GM23338 (cell line): ENCODE measurements at regions not wholly inside any gene's neighbourhood (a gene's known extent, or its start where the extent isn't known, plus 50 kb on each side); places are given as distances from the start of the nearest gene placed in this dataset.

ENCODE experiments used
- ATAC-seq: fragments of 200-7000 bp; cut with Tn5 transposase; 3 replicates; pipeline ENCODE4 v1.9.1; 2020
- DNase-seq: peaks from one replicate; pipeline ENCODE4 v3.0.0-alpha.2; 2015; ENCODE audit warnings: low spot score
- H2AFZ ChIP-seq: fragments of 200-600 bp; sonication (generic); 2 replicates; pipeline ENCODE4 v1.8.0; 2016; ENCODE audit warnings: antibody characterized with exemption, mild to moderate bottlenecking, moderate library complexity
- H3F3A ChIP-seq: fragments of 200-600 bp; sonication (generic); replicated peaks from 2 replicates; pipeline ENCODE4 v1.8.0; 2017; ENCODE audit warnings: antibody characterized with exemption, mixed run types, low read depth
- H3K27ac ChIP-seq: fragments of 200-600 bp; sonication (generic); 2 replicates; pipeline ENCODE4 v1.6.1; 2016; ENCODE audit warnings: low read depth
- H3K27me3 ChIP-seq: fragments of 200-600 bp; sonication (generic); 2 replicates; pipeline ENCODE4 v1.8.0; 2016; ENCODE audit warnings: mild to moderate bottlenecking, mixed run types, moderate library complexity; ENCODE audit not compliant: insufficient read depth
- H3K36me3 ChIP-seq: fragments of 200-600 bp; sonication (generic); 2 replicates; pipeline ENCODE4 v1.8.0; 2016; ENCODE audit warnings: mild to moderate bottlenecking; ENCODE audit not compliant: insufficient read depth
- H3K4me1 ChIP-seq: fragments of 200-600 bp; sonication (generic); 2 replicates; pipeline ENCODE4 v1.8.0; 2016; ENCODE audit warnings: mild to moderate bottlenecking, moderate library complexity; ENCODE audit not compliant: insufficient read depth
- H3K4me2 ChIP-seq: fragments of 200-600 bp; sonication (generic); 2 replicates; pipeline ENCODE4 v1.7.1; 2017; ENCODE audit warnings: mixed run types
- H3K4me3 ChIP-seq: fragments of 200-600 bp; sonication (generic); 2 replicates; pipeline ENCODE4 v1.6.1; 2016; ENCODE audit warnings: mixed run types
- H3K79me2 ChIP-seq: fragments of 200-600 bp; sonication (generic); replicated peaks from 2 replicates; pipeline ENCODE4 v1.8.0; 2017; ENCODE audit warnings: mild to moderate bottlenecking; ENCODE audit not compliant: insufficient read depth
- H3K9me2 ChIP-seq: fragments of 200-600 bp; sonication (generic); 2 replicates; pipeline ENCODE4 v1.8.0; 2017; ENCODE audit not compliant: insufficient read depth
- H4K20me1 ChIP-seq: fragments of 200-600 bp; sonication (generic); replicated peaks from 2 replicates; pipeline ENCODE4 v1.8.0; 2017; ENCODE audit warnings: mild to moderate bottlenecking; ENCODE audit not compliant: insufficient read depth
- H3K27ac Mint-ChIP-seq: 2 replicates; pipeline ENCODE4 v1.8.0; 2020; ENCODE audit warnings: inconsistent platforms, mild to moderate bottlenecking, moderate library complexity, mixed read lengths
- H3K27me3 Mint-ChIP-seq: 3 replicates; pipeline ENCODE4 v1.8.0; 2022; ENCODE audit warnings: low read depth, mild to moderate bottlenecking, moderate library complexity, mixed read lengths, inconsistent platforms; ENCODE audit not compliant: insufficient read depth, poor library complexity
- H3K36me3 Mint-ChIP-seq: 3 replicates; pipeline ENCODE4 v1.8.0; 2021; ENCODE audit warnings: low read depth, mild to moderate bottlenecking, inconsistent platforms, moderate library complexity, mixed read lengths
- H3K4me1 Mint-ChIP-seq: 3 replicates; pipeline ENCODE4 v1.8.0; 2020; ENCODE audit warnings: mild to moderate bottlenecking, inconsistent platforms, mixed read lengths
- H3K4me3 Mint-ChIP-seq: 3 replicates; pipeline ENCODE4 v1.8.0; 2021; ENCODE audit warnings: moderate library complexity, mild to moderate bottlenecking, inconsistent platforms, mixed read lengths
- H3K9me3 Mint-ChIP-seq: 3 replicates; pipeline ENCODE4 v1.8.0; 2020; ENCODE audit warnings: moderate library complexity, mild to moderate bottlenecking, inconsistent platforms, mixed read lengths
- EZH2phosphoT487 ChIP-seq: fragments of 200-600 bp; sonication (generic); IDR thresholded peaks from one replicate; pipeline ENCODE4 v1.8.1; 2018; ENCODE audit warnings: antibody characterized with exemption; ENCODE audit not compliant: unreplicated experiment
- JUNB ChIP-seq: IDR thresholded peaks from one replicate; pipeline ENCODE4 v1.6.1; 2016; ENCODE audit warnings: antibody characterized with exemption; ENCODE audit not compliant: unreplicated experiment
- ZNF114 ChIP-seq: fragments of 250-450 bp; sonication (Bioruptor Pico); IDR thresholded peaks from 2 replicates; pipeline ENCODE4 v1.5.0; 2020; ENCODE audit warnings: mild to moderate bottlenecking, moderate library complexity
- TF ChIP-seq, protein P1 (sequence below), 2 experiments: fragments of 200-600 bp in 1 of 2; sonication (generic) in 1 of 2; conservative IDR thresholded peaks; 2 replicates each; pipeline versions ENCODE4 v1.5.1 to v1.6.1; 2016 to 2017; ENCODE audit warnings: antibody characterized with exemption in 2 of 2, low read depth in 2 of 2, mild to moderate bottlenecking in 2 of 2, moderate library complexity in 1 of 2
- TF ChIP-seq, protein P2 (sequence below): fragments of 250-450 bp; sonication (Bioruptor Pico); IDR thresholded peaks from 2 replicates; pipeline ENCODE4 v1.5.0; 2020; ENCODE audit warnings: mild to moderate bottlenecking, moderate library complexity
- TF ChIP-seq, protein P3 (sequence below): IDR thresholded peaks from 2 replicates; pipeline ENCODE4 v1.6.1; 2016; ENCODE audit warnings: antibody characterized with exemption

DNA sequence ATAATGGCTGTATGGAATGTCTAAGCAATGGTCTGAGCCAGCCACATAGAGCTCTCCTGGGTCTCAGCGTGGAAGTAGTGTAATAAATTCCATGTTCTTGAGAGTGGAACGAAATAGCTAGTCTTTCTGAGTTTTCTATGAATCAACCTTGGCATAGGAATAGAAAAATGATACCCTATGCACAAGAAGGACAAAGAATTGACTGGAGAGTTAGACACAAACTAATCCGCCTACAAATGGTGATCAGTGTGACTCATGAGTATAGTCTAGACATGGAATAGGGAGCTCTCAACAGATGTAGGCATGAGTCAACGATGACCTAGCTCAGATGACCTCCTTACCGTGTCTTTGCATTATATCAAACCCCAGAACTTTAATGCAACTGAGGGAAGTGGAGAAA is 256.8 kb upstream of the GRIN3A start:
- ATAC-seq (no peak), DNase-seq (no peak)
- Mint-ChIP-seq H3K9me3 (peaks cover 87% of the 10 kb centered on the region), H3K27me3 (no peaks in the 10 kb centered on the region), H3K4me3 (no peak overlapping the region), H3K27ac (no peak overlapping the region), H3K4me1 (no peaks in the 10 kb centered on the region), H3K36me3 (peaks cover 23% of the 10 kb centered on the region)
- TF ChIP-seq ZNF114 (CRISPR knock-in tag) (no peak), JUNB (no peak), EZH2phosphoT487 (no peak)
- TF ChIP-seq, protein P1, sequence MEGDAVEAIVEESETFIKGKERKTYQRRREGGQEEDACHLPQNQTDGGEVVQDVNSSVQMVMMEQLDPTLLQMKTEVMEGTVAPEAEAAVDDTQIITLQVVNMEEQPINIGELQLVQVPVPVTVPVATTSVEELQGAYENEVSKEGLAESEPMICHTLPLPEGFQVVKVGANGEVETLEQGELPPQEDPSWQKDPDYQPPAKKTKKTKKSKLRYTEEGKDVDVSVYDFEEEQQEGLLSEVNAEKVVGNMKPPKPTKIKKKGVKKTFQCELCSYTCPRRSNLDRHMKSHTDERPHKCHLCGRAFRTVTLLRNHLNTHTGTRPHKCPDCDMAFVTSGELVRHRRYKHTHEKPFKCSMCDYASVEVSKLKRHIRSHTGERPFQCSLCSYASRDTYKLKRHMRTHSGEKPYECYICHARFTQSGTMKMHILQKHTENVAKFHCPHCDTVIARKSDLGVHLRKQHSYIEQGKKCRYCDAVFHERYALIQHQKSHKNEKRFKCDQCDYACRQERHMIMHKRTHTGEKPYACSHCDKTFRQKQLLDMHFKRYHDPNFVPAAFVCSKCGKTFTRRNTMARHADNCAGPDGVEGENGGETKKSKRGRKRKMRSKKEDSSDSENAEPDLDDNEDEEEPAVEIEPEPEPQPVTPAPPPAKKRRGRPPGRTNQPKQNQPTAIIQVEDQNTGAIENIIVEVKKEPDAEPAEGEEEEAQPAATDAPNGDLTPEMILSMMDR (conservative IDR thresholded peaks at IDR 0.05; ENCODE audit: low read depth in 2 of 2), result no peak
- TF ChIP-seq, protein P2, sequence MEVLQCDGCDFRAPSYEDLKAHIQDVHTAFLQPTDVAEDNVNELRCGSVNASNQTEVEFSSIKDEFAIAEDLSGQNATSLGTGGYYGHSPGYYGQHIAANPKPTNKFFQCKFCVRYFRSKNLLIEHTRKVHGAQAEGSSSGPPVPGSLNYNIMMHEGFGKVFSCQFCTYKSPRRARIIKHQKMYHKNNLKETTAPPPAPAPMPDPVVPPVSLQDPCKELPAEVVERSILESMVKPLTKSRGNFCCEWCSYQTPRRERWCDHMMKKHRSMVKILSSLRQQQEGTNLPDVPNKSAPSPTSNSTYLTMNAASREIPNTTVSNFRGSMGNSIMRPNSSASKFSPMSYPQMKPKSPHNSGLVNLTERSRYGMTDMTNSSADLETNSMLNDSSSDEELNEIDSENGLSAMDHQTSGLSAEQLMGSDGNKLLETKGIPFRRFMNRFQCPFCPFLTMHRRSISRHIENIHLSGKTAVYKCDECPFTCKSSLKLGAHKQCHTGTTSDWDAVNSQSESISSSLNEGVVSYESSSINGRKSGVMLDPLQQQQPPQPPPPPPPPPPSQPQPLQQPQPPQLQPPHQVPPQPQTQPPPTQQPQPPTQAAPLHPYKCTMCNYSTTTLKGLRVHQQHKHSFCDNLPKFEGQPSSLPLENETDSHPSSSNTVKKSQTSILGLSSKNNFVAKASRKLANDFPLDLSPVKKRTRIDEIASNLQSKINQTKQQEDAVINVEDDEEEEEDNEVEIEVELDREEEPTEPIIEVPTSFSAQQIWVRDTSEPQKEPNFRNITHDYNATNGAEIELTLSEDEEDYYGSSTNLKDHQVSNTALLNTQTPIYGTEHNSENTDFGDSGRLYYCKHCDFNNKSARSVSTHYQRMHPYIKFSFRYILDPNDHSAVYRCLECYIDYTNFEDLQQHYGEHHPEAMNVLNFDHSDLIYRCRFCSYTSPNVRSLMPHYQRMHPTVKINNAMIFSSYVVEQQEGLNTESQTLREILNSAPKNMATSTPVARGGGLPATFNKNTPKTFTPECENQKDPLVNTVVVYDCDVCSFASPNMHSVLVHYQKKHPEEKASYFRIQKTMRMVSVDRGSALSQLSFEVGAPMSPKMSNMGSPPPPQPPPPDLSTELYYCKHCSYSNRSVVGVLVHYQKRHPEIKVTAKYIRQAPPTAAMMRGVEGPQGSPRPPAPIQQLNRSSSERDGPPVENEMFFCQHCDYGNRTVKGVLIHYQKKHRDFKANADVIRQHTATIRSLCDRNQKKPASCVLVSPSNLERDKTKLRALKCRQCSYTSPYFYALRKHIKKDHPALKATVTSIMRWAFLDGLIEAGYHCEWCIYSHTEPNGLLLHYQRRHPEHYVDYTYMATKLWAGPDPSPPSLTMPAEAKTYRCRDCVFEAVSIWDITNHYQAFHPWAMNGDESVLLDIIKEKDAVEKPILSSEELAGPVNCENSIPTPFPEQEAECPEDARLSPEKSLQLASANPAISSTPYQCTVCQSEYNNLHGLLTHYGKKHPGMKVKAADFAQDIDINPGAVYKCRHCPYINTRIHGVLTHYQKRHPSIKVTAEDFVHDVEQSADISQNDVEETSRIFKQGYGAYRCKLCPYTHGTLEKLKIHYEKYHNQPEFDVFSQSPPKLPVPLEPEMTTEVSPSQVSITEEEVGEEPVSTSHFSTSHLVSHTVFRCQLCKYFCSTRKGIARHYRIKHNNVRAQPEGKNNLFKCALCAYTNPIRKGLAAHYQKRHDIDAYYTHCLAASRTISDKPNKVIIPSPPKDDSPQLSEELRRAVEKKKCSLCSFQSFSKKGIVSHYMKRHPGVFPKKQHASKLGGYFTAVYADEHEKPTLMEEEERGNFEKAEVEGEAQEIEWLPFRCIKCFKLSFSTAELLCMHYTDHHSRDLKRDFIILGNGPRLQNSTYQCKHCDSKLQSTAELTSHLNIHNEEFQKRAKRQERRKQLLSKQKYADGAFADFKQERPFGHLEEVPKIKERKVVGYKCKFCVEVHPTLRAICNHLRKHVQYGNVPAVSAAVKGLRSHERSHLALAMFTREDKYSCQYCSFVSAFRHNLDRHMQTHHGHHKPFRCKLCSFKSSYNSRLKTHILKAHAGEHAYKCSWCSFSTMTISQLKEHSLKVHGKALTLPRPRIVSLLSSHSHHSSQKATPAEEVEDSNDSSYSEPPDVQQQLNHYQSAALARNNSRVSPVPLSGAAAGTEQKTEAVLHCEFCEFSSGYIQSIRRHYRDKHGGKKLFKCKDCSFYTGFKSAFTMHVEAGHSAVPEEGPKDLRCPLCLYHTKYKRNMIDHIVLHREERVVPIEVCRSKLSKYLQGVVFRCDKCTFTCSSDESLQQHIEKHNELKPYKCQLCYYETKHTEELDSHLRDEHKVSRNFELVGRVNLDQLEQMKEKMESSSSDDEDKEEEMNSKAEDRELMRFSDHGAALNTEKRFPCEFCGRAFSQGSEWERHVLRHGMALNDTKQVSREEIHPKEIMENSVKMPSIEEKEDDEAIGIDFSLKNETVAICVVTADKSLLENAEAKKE (CRISPR knock-in tag), result no peak
- TF ChIP-seq, protein P3, sequence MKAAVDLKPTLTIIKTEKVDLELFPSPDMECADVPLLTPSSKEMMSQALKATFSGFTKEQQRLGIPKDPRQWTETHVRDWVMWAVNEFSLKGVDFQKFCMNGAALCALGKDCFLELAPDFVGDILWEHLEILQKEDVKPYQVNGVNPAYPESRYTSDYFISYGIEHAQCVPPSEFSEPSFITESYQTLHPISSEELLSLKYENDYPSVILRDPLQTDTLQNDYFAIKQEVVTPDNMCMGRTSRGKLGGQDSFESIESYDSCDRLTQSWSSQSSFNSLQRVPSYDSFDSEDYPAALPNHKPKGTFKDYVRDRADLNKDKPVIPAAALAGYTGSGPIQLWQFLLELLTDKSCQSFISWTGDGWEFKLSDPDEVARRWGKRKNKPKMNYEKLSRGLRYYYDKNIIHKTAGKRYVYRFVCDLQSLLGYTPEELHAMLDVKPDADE, result no peak
- Histone ChIP-seq H3K79me2 (no peaks in the 10 kb centered on the region), H3K27ac (no peak overlapping the region), H3K4me1 (no peaks in the 10 kb centered on the region), H2AFZ (no peak overlapping the region), H3K27me3 (no peaks in the 10 kb centered on the region), H4K20me1 (no peaks in the 10 kb centered on the region), H3K4me2 (no peak overlapping the region), H3K36me3 (peaks cover 13% of the 10 kb centered on the region), H3K9me2 (no peaks in the 10 kb centered on the region), H3F3A (no peaks in the 10 kb centered on the region), H3K4me3 (no peak overlapping the region)
